Neutrophil (primary cell): ENCODE measurements at regions not wholly inside any gene's neighbourhood (a gene's known extent, or its start where the extent isn't known, plus 50 kb on each side); places are given as distances from the start of the nearest gene placed in this dataset.

Experiments
- H3K27ac ChIP-seq: fragments of 200-600 bp; sonication (generic); 2 replicates; pipeline ENCODE4 v1.5.1; 2016; ENCODE audit warnings: mild to moderate bottlenecking, moderate library complexity
- H3K27me3 ChIP-seq: fragments of 200-600 bp; sonication (generic); 2 replicates; pipeline ENCODE4 v1.6.0; 2016; ENCODE audit warnings: mild to moderate bottlenecking
- H3K36me3 ChIP-seq: fragments of 200-600 bp; sonication (generic); 2 replicates; pipeline ENCODE4 v1.5.1; 2017
- H3K4me1 ChIP-seq, 2 experiments: fragments of 200-600 bp in 1 of 2; sonication (generic) in 1 of 2; 1 replicate in 1 of 2; 2 replicates in 1 of 2; pipeline versions ENCODE4 v1.5.1 to v1.6.1; 2013 to 2016; ENCODE audit warnings: low read depth in 1 of 2, low read length in 1 of 2, mild to moderate bottlenecking in 1 of 2, moderate library complexity in 1 of 2; ENCODE audit not compliant: control insufficient read depth in 1 of 2, insufficient read depth in 1 of 2
- H3K4me3 ChIP-seq, 2 experiments: fragments of 200-600 bp in 1 of 2; sonication (generic) in 1 of 2; 1 replicate in 1 of 2; 2 replicates in 1 of 2; pipeline ENCODE4 v1.5.1; 2013 to 2016; ENCODE audit warnings: low read depth in 1 of 2, low read length in 1 of 2, mild to moderate bottlenecking in 1 of 2, moderate library complexity in 1 of 2
- H3K9me3 ChIP-seq: fragments of 200-600 bp; sonication (generic); 2 replicates; pipeline ENCODE4 v1.5.1; 2016
- TF ChIP-seq, protein P1 (sequence below): fragments of 200-600 bp; sonication (generic); IDR thresholded peaks from 2 replicates; pipeline ENCODE4 v1.5.1; 2016; ENCODE audit warnings: antibody characterized with exemption

GRCh38 chr2:118240276-118240675 is 152.0 kb downstream of the INSIG2 start:
- Histone ChIP-seq H3K27me3 (peaks cover 87% of the 10 kb centered on the region), H3K9me3 (no peaks in the 10 kb centered on the region), H3K4me3 (no peak overlapping the region), H3K36me3 (no peaks in the 10 kb centered on the region), H3K4me1 (no peaks in the 10 kb centered on the region), H3K27ac (no peak overlapping the region)
- TF ChIP-seq, protein P1, sequence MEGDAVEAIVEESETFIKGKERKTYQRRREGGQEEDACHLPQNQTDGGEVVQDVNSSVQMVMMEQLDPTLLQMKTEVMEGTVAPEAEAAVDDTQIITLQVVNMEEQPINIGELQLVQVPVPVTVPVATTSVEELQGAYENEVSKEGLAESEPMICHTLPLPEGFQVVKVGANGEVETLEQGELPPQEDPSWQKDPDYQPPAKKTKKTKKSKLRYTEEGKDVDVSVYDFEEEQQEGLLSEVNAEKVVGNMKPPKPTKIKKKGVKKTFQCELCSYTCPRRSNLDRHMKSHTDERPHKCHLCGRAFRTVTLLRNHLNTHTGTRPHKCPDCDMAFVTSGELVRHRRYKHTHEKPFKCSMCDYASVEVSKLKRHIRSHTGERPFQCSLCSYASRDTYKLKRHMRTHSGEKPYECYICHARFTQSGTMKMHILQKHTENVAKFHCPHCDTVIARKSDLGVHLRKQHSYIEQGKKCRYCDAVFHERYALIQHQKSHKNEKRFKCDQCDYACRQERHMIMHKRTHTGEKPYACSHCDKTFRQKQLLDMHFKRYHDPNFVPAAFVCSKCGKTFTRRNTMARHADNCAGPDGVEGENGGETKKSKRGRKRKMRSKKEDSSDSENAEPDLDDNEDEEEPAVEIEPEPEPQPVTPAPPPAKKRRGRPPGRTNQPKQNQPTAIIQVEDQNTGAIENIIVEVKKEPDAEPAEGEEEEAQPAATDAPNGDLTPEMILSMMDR = no peak

- no peak overlapping the region for H3K27ac ChIP-seq
- H3K4me1 ChIP-seq = no peaks in the 10 kb centered on the region
- no peaks in the 10 kb centered on the region for H3K36me3 ChIP-seq
- peaks cover 89% of the 10 kb centered on the region for H3K27me3 ChIP-seq
- H3K9me3 ChIP-seq = no peaks in the 10 kb centered on the region
- no peak overlapping the region for H3K4me3 ChIP-seq
- TF ChIP-seq, protein P1 = no peak
These were observed 151.0 kb downstream of the INSIG2 start for GRCh38 chr2:118239284-118239683.

- Histone ChIP-seq H3K27ac (no peak overlapping the region), H3K4me1 (no peaks in the 10 kb centered on the region), H3K27me3 (peaks cover 90% of the 10 kb centered on the region), H3K4me3 (no peak overlapping the region), H3K9me3 (no peaks in the 10 kb centered on the region), H3K36me3 (no peaks in the 10 kb centered on the region)
- TF ChIP-seq, protein P1 = no peak
These were observed 149.2 kb downstream of the INSIG2 start for GRCh38 chr2:118237451-118237850.

DNA sequence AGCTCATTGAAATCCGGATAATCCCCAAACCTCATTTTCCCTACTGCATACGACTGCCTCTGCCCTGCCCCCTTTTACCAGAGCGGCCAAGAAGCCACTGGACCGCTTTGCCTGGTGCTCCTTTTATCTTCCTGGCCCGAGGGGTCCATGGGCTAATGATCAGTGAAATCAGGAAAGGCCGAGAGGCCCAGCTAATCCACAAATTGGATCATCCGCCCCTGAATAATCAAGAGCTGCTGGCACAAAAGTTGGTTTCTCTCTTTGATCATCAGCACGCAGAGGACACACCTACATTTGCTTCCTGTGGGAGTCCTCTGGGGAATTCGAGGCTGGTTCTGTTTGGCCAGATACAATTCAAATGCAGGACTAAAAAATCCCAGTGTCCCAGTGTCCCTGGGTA is 144.5 kb downstream of the INSIG2 start:
- Histone ChIP-seq H3K27me3 (peaks cover 93% of the 10 kb centered on the region), H3K27ac (no peak overlapping the region), H3K4me1 (no peaks in the 10 kb centered on the region), H3K36me3 (no peaks in the 10 kb centered on the region), H3K9me3 (no peaks in the 10 kb centered on the region), H3K4me3 (no peak overlapping the region)
- TF ChIP-seq, protein P1 = no peak

DNA sequence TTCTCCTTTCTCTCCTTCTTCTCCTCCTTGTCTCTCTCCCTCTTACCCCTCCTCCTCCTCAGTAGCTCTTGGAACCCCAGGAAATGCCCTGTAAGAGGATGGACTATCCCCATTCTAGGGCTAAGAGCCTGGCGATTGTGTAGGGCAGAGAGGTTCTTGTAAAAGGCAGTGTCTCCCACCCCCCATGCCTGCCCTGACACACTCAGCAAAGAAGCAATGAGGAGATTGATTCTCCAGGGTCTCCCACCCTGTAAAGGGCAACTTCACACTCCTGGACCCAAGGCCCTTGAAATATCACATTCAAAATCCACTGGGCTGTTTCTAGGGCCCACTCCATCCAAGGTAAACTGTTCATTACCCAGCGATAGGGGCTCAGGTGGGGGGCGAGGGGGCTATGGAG is 144.1 kb downstream of the INSIG2 start:
- TF ChIP-seq, protein P1 = no peak
- Histone ChIP-seq H3K4me1 (no peaks in the 10 kb centered on the region), H3K27me3 (peaks cover 93% of the 10 kb centered on the region), H3K27ac (no peak overlapping the region), H3K4me3 (no peak overlapping the region), H3K9me3 (no peaks in the 10 kb centered on the region), H3K36me3 (no peaks in the 10 kb centered on the region)

DNA sequence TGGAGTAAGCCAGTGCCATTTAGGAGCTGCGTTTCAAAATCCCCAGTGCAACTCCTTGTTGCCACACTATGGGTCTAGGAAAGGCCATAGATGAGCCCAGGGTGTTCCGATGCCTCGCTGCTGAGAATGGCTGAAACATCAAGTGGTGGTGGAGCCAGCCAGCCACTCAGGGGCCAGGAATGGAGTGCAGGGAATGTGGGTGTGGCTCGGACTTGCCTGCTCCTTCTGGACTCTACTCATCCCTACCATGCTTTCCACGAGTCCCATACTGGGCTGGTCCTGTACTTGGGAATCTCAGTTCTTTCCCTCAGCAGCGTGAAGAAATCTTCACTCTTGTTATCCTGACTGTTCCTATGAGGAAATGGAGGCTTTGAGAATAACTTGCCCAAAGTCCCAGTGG is 143.5 kb downstream of the INSIG2 start:
- Histone ChIP-seq H3K9me3 (no peaks in the 10 kb centered on the region), H3K4me1 (no peaks in the 10 kb centered on the region), H3K36me3 (no peaks in the 10 kb centered on the region), H3K27ac (no peak overlapping the region), H3K27me3 (peaks cover 91% of the 10 kb centered on the region), H3K4me3 (no peak overlapping the region)
- TF ChIP-seq, protein P1 = no peak
